ENCODE measurements at regions not wholly inside any gene's neighbourhood (a gene's known extent, or its start where the extent isn't known, plus 50 kb on each side); places are given as distances from the start of the nearest gene placed in this dataset.

- ATAC-seq (ENCODE audit: insufficient number of reproducible peaks, low FRiP score, low read depth) (no peak), DNase-seq (ENCODE audit: low spot score) (no peak)
- no peaks in the 10 kb centered on the region for H3K4me1 ChIP-seq (ENCODE audit: control insufficient read depth in 1 of 2, low read depth in 2 of 2)
- TF ChIP-seq CTCF (IDR thresholded peaks at IDR 0.05): no peak
- no peaks in the 10 kb centered on the region for H3K27me3 ChIP-seq (replicated peaks; ENCODE audit: insufficient read depth)
- no peak overlapping the region for H3K27ac ChIP-seq
- H3K4me3 ChIP-seq: no peak overlapping the region
- no peaks in the 10 kb centered on the region for H3K9me3 ChIP-seq
- no peaks in the 10 kb centered on the region for H3K36me3 ChIP-seq
These were observed 549.9 kb upstream of the FSIP2 start for GRCh38 chr2:185188656-185189055.

DNA sequence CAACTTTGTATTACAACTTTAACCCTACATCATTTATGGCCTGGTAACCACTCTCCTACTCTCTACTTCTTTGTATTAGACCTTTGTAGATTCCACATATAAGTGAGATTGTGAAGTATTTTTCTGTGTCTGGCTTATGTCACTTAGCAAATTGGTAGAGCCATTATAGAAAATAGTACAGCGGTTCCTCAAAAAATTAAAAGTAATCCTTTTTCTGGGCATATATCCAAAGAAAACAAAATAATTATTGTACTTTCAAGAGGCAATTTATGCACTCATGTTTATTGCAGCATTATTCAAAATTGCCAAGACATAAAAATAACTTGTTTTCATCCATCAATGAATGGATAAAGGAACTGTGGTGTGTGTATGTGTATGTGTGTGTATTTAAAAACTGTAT lies 537.5 kb upstream of the FSIP2 start:
- TF ChIP-seq CTCF (IDR thresholded peaks at IDR 0.05): no peak
- ATAC-seq (ENCODE audit: insufficient number of reproducible peaks, low FRiP score, low read depth) (no peak), DNase-seq (ENCODE audit: low spot score) (no peak)
- H3K9me3 ChIP-seq: no peaks in the 10 kb centered on the region
- H3K4me3 ChIP-seq: no peak overlapping the region
- H3K36me3 ChIP-seq: no peaks in the 10 kb centered on the region
- H3K27me3 ChIP-seq (replicated peaks; ENCODE audit: insufficient read depth): no peaks in the 10 kb centered on the region
- no peaks in the 10 kb centered on the region for H3K4me1 ChIP-seq (ENCODE audit: control insufficient read depth in 1 of 2, low read depth in 2 of 2)
- no peak overlapping the region for H3K27ac ChIP-seq

DNA sequence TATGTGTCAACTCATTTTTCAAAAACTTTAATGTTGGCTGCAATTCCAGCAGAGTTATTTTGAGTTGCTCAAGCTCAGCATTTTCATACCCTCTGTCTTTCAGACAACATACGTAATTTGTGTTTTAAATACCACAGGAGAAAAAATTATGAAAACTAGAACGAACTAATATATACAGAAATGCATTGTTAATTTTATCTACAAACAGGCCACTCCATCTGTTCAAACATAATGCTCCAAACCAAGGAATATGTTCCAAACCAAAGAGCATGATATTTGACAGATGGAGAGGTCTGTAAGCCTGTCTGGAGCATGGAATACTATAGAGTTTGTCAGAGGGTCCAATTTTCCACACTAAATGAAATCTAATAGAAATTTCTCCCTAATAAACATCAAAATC lies 536.2 kb upstream of the FSIP2 start:
- H3K27me3 ChIP-seq (replicated peaks; ENCODE audit: insufficient read depth): no peaks in the 10 kb centered on the region
- H3K4me3 ChIP-seq: no peak overlapping the region
- no peak for DNase-seq (ENCODE audit: low spot score)
- H3K27ac ChIP-seq: no peak overlapping the region
- H3K36me3 ChIP-seq: no peaks in the 10 kb centered on the region
- no peaks in the 10 kb centered on the region for H3K4me1 ChIP-seq (ENCODE audit: control insufficient read depth in 1 of 2, low read depth in 2 of 2)
- TF ChIP-seq CTCF (IDR thresholded peaks at IDR 0.05): no peak
- H3K9me3 ChIP-seq: no peaks in the 10 kb centered on the region
- ATAC-seq (ENCODE audit: insufficient number of reproducible peaks, low FRiP score, low read depth): no peak

DNA sequence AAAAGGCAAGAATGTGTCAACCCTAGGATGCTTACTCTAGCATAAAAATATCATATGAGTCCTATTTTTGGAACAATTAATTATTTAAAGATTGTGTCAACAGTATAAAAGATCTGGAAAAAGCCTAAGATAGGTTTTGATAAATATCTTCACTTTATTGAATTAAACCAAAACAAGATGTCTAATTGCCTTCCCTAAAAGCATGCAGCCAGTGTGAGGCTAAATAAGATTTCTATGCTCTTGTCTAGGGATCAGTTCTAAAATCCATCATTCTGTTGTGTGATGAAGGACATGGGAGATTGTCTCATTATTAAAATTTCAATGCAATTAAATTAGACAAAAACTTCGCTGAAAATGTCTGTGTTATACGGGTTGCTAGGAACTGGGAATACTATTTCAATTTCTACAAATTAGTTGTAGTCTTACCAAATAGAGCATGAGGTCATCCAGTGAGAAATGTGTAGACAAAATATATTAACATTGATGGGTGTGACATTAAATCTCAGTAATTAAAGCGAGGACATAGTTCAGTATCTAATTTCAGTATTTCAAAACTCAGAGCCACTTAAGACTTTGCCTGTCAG lies 535.6 kb upstream of the FSIP2 start:
- no peak for TF ChIP-seq CTCF (IDR thresholded peaks at IDR 0.05)
- H3K4me1 ChIP-seq (ENCODE audit: control insufficient read depth in 1 of 2, low read depth in 2 of 2): no peaks in the 10 kb centered on the region
- H3K27ac ChIP-seq: no peak overlapping the region
- DNase-seq (ENCODE audit: low spot score): no peak
- no peaks in the 10 kb centered on the region for H3K9me3 ChIP-seq
- ATAC-seq (ENCODE audit: insufficient number of reproducible peaks, low FRiP score, low read depth): no peak
- no peak overlapping the region for H3K4me3 ChIP-seq
- no peaks in the 10 kb centered on the region for H3K27me3 ChIP-seq (replicated peaks; ENCODE audit: insufficient read depth)
- H3K36me3 ChIP-seq: no peaks in the 10 kb centered on the region

- H3K36me3 ChIP-seq: no peaks in the 10 kb centered on the region
- H3K27ac ChIP-seq: no peak overlapping the region
- no peak for ATAC-seq (ENCODE audit: insufficient number of reproducible peaks, low FRiP score, low read depth)
- no peak overlapping the region for H3K4me3 ChIP-seq
- no peaks in the 10 kb centered on the region for H3K9me3 ChIP-seq
- DNase-seq (ENCODE audit: low spot score): no peak
- H3K27me3 ChIP-seq (replicated peaks; ENCODE audit: insufficient read depth): no peaks in the 10 kb centered on the region
- H3K4me1 ChIP-seq (ENCODE audit: control insufficient read depth in 1 of 2, low read depth in 2 of 2): no peaks in the 10 kb centered on the region
- TF ChIP-seq CTCF (IDR thresholded peaks at IDR 0.05): no peak
These were observed 530.3 kb upstream of the FSIP2 start for GRCh38 chr2:185208261-185208660.
